ENCODE measurements at regions not wholly inside any gene's neighbourhood (a gene's known extent, or its start where the extent isn't known, plus 50 kb on each side); places are given as distances from the start of the nearest gene placed in this dataset.
A peak's percentile ranks its signal among the peaks of the same experiment; 100 is the strongest.

DNA sequence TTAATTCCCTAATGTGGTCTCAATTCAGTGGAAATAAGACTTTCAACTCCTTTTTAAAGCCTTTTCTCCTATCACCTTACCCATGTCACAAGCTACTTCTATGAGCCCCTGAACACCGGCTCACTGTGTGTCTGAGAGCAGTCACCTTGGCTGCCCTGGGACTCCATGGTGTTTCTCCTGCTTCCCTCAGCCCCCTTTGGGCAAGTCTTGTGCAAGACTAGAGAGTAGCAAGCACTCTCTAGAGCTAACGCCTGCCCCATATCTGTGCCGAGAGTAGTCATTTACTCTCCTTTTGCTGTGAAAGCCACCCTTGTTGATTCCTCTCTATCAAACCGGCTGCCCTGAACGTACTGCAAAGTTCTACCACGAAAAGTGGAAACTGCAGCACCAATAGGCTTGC is 77.9 kb upstream of the DAB2 start:
- Histone ChIP-seq H3K27me3 (no peaks in the 10 kb centered on the region), H3K9me3 (no peaks in the 10 kb centered on the region), H3K4me1 (peaks cover 0 to 20% (median 10%) of the 10 kb centered on the region in 4 donors), H3K4me3 (no peak overlapping the region), H3K27ac (peak overlapping the region; percentile 55 to 62 (median 56)), H3K36me3 (no peaks in the 10 kb centered on the region)
- intact Hi-C loops (cut with DNase I) = no loop called here
- TF ChIP-seq EP300 (IDR thresholded peaks at IDR 0.05) (no peak), POLR2AphosphoS5 (IDR thresholded peaks at IDR 0.05) (no peak), POLR2A (IDR thresholded peaks at IDR 0.05) (no peak)
- TF ChIP-seq, protein P1, sequence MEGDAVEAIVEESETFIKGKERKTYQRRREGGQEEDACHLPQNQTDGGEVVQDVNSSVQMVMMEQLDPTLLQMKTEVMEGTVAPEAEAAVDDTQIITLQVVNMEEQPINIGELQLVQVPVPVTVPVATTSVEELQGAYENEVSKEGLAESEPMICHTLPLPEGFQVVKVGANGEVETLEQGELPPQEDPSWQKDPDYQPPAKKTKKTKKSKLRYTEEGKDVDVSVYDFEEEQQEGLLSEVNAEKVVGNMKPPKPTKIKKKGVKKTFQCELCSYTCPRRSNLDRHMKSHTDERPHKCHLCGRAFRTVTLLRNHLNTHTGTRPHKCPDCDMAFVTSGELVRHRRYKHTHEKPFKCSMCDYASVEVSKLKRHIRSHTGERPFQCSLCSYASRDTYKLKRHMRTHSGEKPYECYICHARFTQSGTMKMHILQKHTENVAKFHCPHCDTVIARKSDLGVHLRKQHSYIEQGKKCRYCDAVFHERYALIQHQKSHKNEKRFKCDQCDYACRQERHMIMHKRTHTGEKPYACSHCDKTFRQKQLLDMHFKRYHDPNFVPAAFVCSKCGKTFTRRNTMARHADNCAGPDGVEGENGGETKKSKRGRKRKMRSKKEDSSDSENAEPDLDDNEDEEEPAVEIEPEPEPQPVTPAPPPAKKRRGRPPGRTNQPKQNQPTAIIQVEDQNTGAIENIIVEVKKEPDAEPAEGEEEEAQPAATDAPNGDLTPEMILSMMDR (IDR thresholded peaks at IDR 0.05) = no peak
- WGBS, 2 donors = 92 to 93% methylated on average over 6 of the region's 6 CpGs
- no peak for DNase-seq

DNA sequence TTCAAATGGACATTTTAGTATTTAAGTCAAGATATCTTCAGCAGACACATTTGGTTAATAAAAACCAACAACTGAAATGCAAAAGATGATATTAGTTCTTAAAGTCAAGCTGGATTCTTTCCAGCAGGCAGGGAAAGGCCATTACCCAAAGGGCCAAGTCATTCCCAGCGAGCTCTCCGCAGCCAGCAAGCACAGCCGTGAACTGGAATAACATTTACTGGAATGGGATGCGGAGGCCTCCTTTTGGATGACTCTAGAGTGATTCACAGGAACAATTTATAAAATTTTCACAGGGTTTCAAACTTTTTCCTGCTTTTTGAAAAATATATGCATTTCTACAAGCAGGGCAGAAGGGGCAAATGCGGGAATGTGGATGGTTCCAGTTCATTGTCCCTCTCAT is 76.6 kb upstream of the DAB2 start:
- no peaks in the 10 kb centered on the region for H3K9me3 ChIP-seq
- no peaks in the 10 kb centered on the region for H3K27me3 ChIP-seq
- H3K4me3 ChIP-seq = no peak overlapping the region
- peaks cover 0 to 20% (median 10%) of the 10 kb centered on the region in 4 donors for H3K4me1 ChIP-seq
- WGBS, 2 donors = 81 to 92% methylated on average over 5 of the region's 5 CpGs
- H3K27ac ChIP-seq = peak overlapping the region; percentile 55 to 62 (median 56)
- TF ChIP-seq POLR2AphosphoS5 (IDR thresholded peaks at IDR 0.05) (peak in 2 of 4 donors; percentile 7 to 31), EP300 (IDR thresholded peaks at IDR 0.05) (no peak)
- intact Hi-C loops (cut with DNase I) = no loop called here
- H3K36me3 ChIP-seq = no peaks in the 10 kb centered on the region
- peak; percentile 81 for DNase-seq

DNA sequence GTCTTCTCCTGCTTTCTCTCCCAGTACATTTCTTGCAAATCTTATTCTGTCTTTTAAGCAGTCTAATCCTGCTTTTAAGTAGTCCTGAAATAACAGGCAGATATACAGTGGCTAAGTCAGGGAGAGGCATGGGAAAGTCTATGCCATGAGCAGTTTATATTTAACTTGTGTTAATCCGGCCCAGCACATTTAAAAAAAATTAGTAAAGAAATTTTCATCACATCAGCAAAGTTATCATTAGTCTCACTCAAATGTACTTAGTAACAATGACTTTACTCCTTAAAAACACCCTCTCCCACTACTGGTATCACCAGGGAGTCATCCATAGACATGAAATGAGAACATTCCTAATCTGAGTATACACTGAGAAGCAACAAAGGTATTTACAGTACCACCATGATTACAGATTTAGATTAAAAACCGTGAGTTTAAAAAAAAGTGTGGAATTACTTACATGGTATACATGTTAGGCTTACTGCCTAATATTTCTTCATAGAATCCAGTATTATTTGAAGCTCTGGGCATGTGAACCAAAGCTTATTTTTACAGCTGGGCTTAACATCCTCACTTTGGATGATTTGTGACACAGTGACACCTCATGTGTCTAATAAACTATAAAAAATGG is 75.9 kb upstream of the DAB2 start:
- DNase-seq = no peak
- Histone ChIP-seq H3K27ac (no peak overlapping the region), H3K36me3 (no peaks in the 10 kb centered on the region), H3K27me3 (no peaks in the 10 kb centered on the region), H3K4me1 (peaks cover 0 to 22% (median 10%) of the 10 kb centered on the region in 4 donors), H3K9me3 (no peaks in the 10 kb centered on the region), H3K4me3 (no peak overlapping the region)
- TF ChIP-seq POLR2AphosphoS5 (IDR thresholded peaks at IDR 0.05) (no peak), EP300 (IDR thresholded peaks at IDR 0.05) (no peak), POLR2A (IDR thresholded peaks at IDR 0.05) (no peak)
- TF ChIP-seq, protein P1 (IDR thresholded peaks at IDR 0.05) = no peak
- intact Hi-C loops (cut with DNase I) = no loop called here
- 56 to 79% methylated on average over 2 of the region's 2 CpGs for WGBS, 2 donors

DNA sequence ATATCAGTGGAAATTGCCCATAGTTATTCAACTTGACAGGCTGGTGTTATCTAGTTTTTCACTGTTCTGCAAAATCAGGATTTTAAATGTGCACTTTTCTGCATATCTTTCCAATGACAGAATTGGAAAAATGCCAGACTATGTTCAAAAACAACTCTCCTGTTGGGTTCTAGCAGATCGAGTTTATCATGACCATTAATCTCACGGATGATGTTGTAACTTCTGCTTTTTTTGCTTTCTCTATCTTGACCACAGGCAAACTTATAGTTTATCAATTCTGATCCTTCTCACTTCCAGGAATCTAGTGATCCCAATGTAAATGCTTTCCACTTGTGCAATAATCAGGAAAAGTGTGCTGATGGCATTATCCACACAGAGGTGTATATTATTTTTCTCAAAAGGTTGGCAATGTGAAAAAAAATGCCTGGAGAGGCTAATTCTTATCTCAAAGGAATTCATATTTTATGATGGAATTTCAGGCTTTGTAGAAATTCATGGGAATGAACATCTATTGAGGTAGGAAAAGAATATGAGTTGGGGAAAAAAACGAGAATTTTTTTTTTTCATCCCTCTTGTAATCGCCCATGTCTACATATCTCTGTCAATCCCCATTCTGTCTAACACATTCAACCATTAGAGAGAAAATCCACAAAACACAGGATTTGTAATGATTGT is 73.6 kb upstream of the DAB2 start:
- Histone ChIP-seq H3K36me3 (no peaks in the 10 kb centered on the region), H3K27ac (no peak overlapping the region), H3K9me3 (no peaks in the 10 kb centered on the region), H3K4me3 (no peak overlapping the region), H3K4me1 (peaks cover 0 to 33% (median 6%) of the 10 kb centered on the region in 4 donors), H3K27me3 (no peaks in the 10 kb centered on the region)
- DNase-seq = no peak
- intact Hi-C loops (cut with DNase I) = no loop called here
- WGBS, 2 donors = 62 to 66% methylated on average over 4 of the region's 4 CpGs
- TF ChIP-seq POLR2A (IDR thresholded peaks at IDR 0.05) = no peak
- TF ChIP-seq, protein P1 (IDR thresholded peaks at IDR 0.05) = no peak
- no peak for TF ChIP-seq POLR2AphosphoS5 (IDR thresholded peaks at IDR 0.05)
- TF ChIP-seq EP300 (IDR thresholded peaks at IDR 0.05) = no peak

DNA sequence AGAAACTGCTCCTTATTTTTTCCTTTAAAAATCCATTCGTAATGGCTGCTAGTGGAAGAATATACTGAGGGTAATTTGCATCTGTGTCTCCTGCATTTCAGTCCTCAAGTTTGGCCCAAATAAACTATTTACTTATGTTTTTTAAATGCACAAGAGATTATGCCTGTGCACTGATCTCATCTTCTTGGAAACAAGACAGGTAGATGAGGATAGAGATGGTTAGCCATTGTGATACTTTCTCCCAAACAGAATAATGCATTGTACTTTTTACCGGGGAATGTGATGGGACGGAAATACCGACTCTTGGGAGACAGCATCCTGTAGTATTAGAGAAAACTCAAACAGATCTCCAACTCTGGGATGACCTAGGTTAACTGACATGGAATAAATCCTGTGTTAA is 72.5 kb upstream of the DAB2 start:
- no peaks in the 10 kb centered on the region for H3K9me3 ChIP-seq
- H3K27ac ChIP-seq = no peak overlapping the region
- H3K27me3 ChIP-seq = no peaks in the 10 kb centered on the region
- no peaks in the 10 kb centered on the region for H3K36me3 ChIP-seq
- no peak for DNase-seq
- peaks cover 0 to 22% (median under 1%) of the 10 kb centered on the region in 4 donors for H3K4me1 ChIP-seq
- intact Hi-C loops (cut with DNase I) = no loop called here
- no peak overlapping the region for H3K4me3 ChIP-seq
- 94 to 96% methylated on average over 4 of the region's 4 CpGs for WGBS, 2 donors
- TF ChIP-seq EP300 (IDR thresholded peaks at IDR 0.05) (no peak), POLR2A (IDR thresholded peaks at IDR 0.05) (no peak), POLR2AphosphoS5 (IDR thresholded peaks at IDR 0.05) (no peak)
- TF ChIP-seq, protein P1 (IDR thresholded peaks at IDR 0.05) = no peak
